PC-3 (cell line): ENCODE measurements at regions not wholly inside any gene's neighbourhood (a gene's known extent, or its start where the extent isn't known, plus 50 kb on each side); places are given as distances from the start of the nearest gene placed in this dataset.
"Not testable (repeated sequence)": the region's sequence is repeated elsewhere in the genome, so short reads cannot be mapped to it uniquely, and the experiment has no call there.

Experiments
- ATAC-seq: fragments of 200-7000 bp; cut with Tn5 transposase; 2 replicates; pipeline ENCODE4 v1.9.1; 2020; ENCODE audit warnings: mild to moderate bottlenecking, moderate library complexity
- BruUV-seq: library from RNA; stranded (reverse); fragments of 400-500 nt; replicated peaks from 2 replicates; lab custom pipeline; 2021; lab: Mats Ljungman, UMichigan
- CTCF ChIA-PET: fragments of 300-600 bp; sonication (Branson Sonifier 250); formaldehyde crosslinking; loops from one replicate; lab custom pipeline; 2022; ENCODE audit warnings: antibody characterized with exemption; lab: Charles Lee
- POLR2A ChIA-PET: fragments of 300-600 bp; sonication (Branson Sonifier 250); formaldehyde crosslinking; loops from one replicate; lab custom pipeline; 2022; ENCODE audit warnings: antibody characterized with exemption; ENCODE audit not compliant: unreplicated experiment; lab: Charles Lee
- DNase-seq: peaks from one replicate; pipeline ENCODE4 v3.0.0-alpha.2; 2015
- H2AFZ ChIP-seq: fragments of 300-600 bp; sonication (generic); 2 replicates; pipeline ENCODE4 v1.6.0; 2016; ENCODE audit warnings: antibody characterized with exemption, low read length
- H3F3A ChIP-seq: fragments of 300-600 bp; sonication (generic); one replicate; pipeline ENCODE4 v1.6.0; 2017; ENCODE audit warnings: antibody characterized with exemption, low read length, control low read depth, mild to moderate bottlenecking; ENCODE audit not compliant: unreplicated experiment
- H3K27ac ChIP-seq: fragments of 300-600 bp; sonication (generic); 2 replicates; pipeline ENCODE4 v1.5.1; 2016; ENCODE audit warnings: mild to moderate bottlenecking, low read length
- H3K27me3 ChIP-seq: fragments of 300-600 bp; sonication (generic); 2 replicates; pipeline ENCODE4 v1.6.1; 2016; ENCODE audit warnings: low read length, mixed read lengths
- H3K36me3 ChIP-seq: fragments of 300-600 bp; sonication (generic); 2 replicates; pipeline ENCODE4 v1.6.1; 2016; ENCODE audit warnings: low read depth, mixed run types, low read length, mixed read lengths
- H3K4me1 ChIP-seq: fragments of 300-600 bp; sonication (generic); 2 replicates; pipeline ENCODE4 v1.5.1; 2016; ENCODE audit warnings: low read length; ENCODE audit not compliant: insufficient read depth
- H3K4me2 ChIP-seq: fragments of 300-600 bp; sonication (generic); 2 replicates; pipeline ENCODE4 v1.6.0; 2016; ENCODE audit warnings: low read length
- H3K4me3 ChIP-seq: fragments of 300-600 bp; sonication (generic); 2 replicates; pipeline ENCODE4 v1.5.1; 2016; ENCODE audit warnings: mild to moderate bottlenecking, low read length, mixed read lengths
- H3K79me2 ChIP-seq: fragments of 300-600 bp; sonication (generic); 2 replicates; pipeline ENCODE4 v1.6.1; 2017; ENCODE audit warnings: low read length, mixed read lengths
- H3K9ac ChIP-seq: fragments of 300-600 bp; sonication (generic); 2 replicates; pipeline ENCODE4 v1.6.0; 2016; ENCODE audit warnings: mild to moderate bottlenecking, low read length
- H3K9me2 ChIP-seq: fragments of 300-600 bp; sonication (generic); replicated peaks from 2 replicates; pipeline ENCODE4 v1.6.1; 2016; ENCODE audit warnings: mixed run types, low read length, mixed read lengths
- H3K9me3 ChIP-seq: fragments of 300-600 bp; sonication (generic); 2 replicates; pipeline ENCODE4 v1.6.1; 2016; ENCODE audit warnings: low read length, mixed read lengths
- H4K20me1 ChIP-seq: fragments of 300-600 bp; sonication (generic); 2 replicates; pipeline ENCODE4 v1.6.1; 2016; ENCODE audit warnings: low read length, mixed read lengths
- CTCF ChIP-seq: fragments of 300-600 bp; sonication (generic); conservative IDR thresholded peaks from 2 replicates; pipeline ENCODE4 v1.5.1; 2017; ENCODE audit warnings: antibody characterized with exemption, low read depth, mild to moderate bottlenecking, low read length
- EZH2 ChIP-seq: fragments of 300-600 bp; sonication (generic); IDR thresholded peaks from one replicate; pipeline ENCODE4 v1.6.1; 2017; ENCODE audit warnings: antibody characterized with exemption, mild to moderate bottlenecking, low read length; ENCODE audit not compliant: unreplicated experiment
- EZH2phosphoT487 ChIP-seq: fragments of 300-600 bp; sonication (generic); IDR thresholded peaks from 2 replicates; pipeline ENCODE4 v1.6.1; 2018; ENCODE audit warnings: mild to moderate bottlenecking, antibody characterized with exemption, low read length, borderline replicate concordance
- intact Hi-C: fragments of 100-400 bp; cut with micrococcal nuclease; formaldehyde crosslinking; loops from 2 replicates; pipeline ENCODE4 v1.9.0; 2023

GRCh38 chr5:30500513-30500912, 693.0 kb upstream of the CDH6 start:
- no peaks in the 10 kb centered on the region for H4K20me1 ChIP-seq
- no peak overlapping the region for H2AFZ ChIP-seq
- H3K79me2 ChIP-seq: no peaks in the 10 kb centered on the region
- no peaks in the 10 kb centered on the region for H3K9me2 ChIP-seq
- TF ChIP-seq EZH2phosphoT487: no peak
- TF ChIP-seq EZH2: no peak
- no peak for TF ChIP-seq CTCF
- no peaks in the 10 kb centered on the region for H3K9me3 ChIP-seq
- ChIA-PET POLR2A (no interaction called here), CTCF (no interaction called here)
- no peak overlapping the region for H3K4me2 ChIP-seq
- BruUV-seq: no TSS peak
- H3K9ac ChIP-seq: no peak overlapping the region
- H3K4me3 ChIP-seq: no peak overlapping the region
- H3F3A ChIP-seq: no peaks in the 10 kb centered on the region
- no peaks in the 10 kb centered on the region for H3K27me3 ChIP-seq
- DNase-seq: no peak
- intact Hi-C loops: no loop called here
- H3K4me1 ChIP-seq: peaks cover 22% of the 10 kb centered on the region
- H3K27ac ChIP-seq: no peak overlapping the region
- no peaks in the 10 kb centered on the region for H3K36me3 ChIP-seq
- ATAC-seq: no peak

- H3K9me3 ChIP-seq: no peaks in the 10 kb centered on the region
- no peaks in the 10 kb centered on the region for H3K79me2 ChIP-seq
- H4K20me1 ChIP-seq: no peaks in the 10 kb centered on the region
- no peak overlapping the region for H3K9ac ChIP-seq
- H3K36me3 ChIP-seq: no peaks in the 10 kb centered on the region
- CTCF ChIA-PET: no interaction called here
- no peaks in the 10 kb centered on the region for H3K27me3 ChIP-seq
- no TSS peak for BruUV-seq
- DNase-seq: no peak
- H3K4me2 ChIP-seq: no peak overlapping the region
- POLR2A ChIA-PET: no interaction called here
- intact Hi-C loops: no loop called here
- no peak for TF ChIP-seq EZH2
- TF ChIP-seq CTCF: no peak
- TF ChIP-seq EZH2phosphoT487: no peak
- peaks cover 14% of the 10 kb centered on the region for H3K4me1 ChIP-seq
- no peak overlapping the region for H3K4me3 ChIP-seq
- no peaks in the 10 kb centered on the region for H3K9me2 ChIP-seq
- no peaks in the 10 kb centered on the region for H3F3A ChIP-seq
- no peak overlapping the region for H3K27ac ChIP-seq
- ATAC-seq: no peak
- no peak overlapping the region for H2AFZ ChIP-seq
Observed at GRCh38 chr5:30499402-30499801, 694.1 kb upstream of the CDH6 start.

- Histone ChIP-seq H3K79me2 (no peaks in the 10 kb centered on the region), H3K9me3 (no peaks in the 10 kb centered on the region), H3K4me3 (no peak overlapping the region), H3K4me2 (no peak overlapping the region), H3F3A (no peaks in the 10 kb centered on the region), H2AFZ (no peak overlapping the region), H4K20me1 (no peaks in the 10 kb centered on the region), H3K27ac (no peak overlapping the region), H3K9me2 (no peaks in the 10 kb centered on the region), H3K9ac (no peak overlapping the region), H3K27me3 (no peaks in the 10 kb centered on the region), H3K4me1 (peaks cover 14% of the 10 kb centered on the region), H3K36me3 (no peaks in the 10 kb centered on the region)
- ATAC-seq (no peak), DNase-seq (no peak)
- intact Hi-C loops: no loop called here
- CTCF ChIA-PET: no interaction called here
- no TSS peak for BruUV-seq
- no peak for TF ChIP-seq EZH2phosphoT487
- no peak for TF ChIP-seq EZH2
- TF ChIP-seq CTCF: no peak
- POLR2A ChIA-PET: no interaction called here
Observed at GRCh38 chr5:30498972-30499371, 694.5 kb upstream of the CDH6 start.

GRCh38 chr5:30498509-30498908, 695.0 kb upstream of the CDH6 start:
- H3K4me3 ChIP-seq, H3K36me3 ChIP-seq, intact Hi-C loops, H3K9me3 ChIP-seq, DNase-seq, H3K9ac ChIP-seq, H3F3A ChIP-seq, H4K20me1 ChIP-seq, H2AFZ ChIP-seq, H3K9me2 ChIP-seq, POLR2A ChIA-PET, H3K27ac ChIP-seq, H3K27me3 ChIP-seq, CTCF ChIA-PET, ATAC-seq, BruUV-seq, H3K4me2 ChIP-seq, H3K79me2 ChIP-seq: not testable (repeated sequence)
- H3K4me1 ChIP-seq: peaks cover 14% of the 10 kb centered on the region

GRCh38 chr5:30494113-30494512, 699.4 kb upstream of the CDH6 start:
- CTCF ChIA-PET, H3K36me3 ChIP-seq, H4K20me1 ChIP-seq: not testable (repeated sequence)

More at GRCh38 chr5:30494113-30494512, 699.4 kb upstream of the CDH6 start:
- POLR2A ChIA-PET, H3K9me3 ChIP-seq, H2AFZ ChIP-seq, H3K4me1 ChIP-seq, H3K4me3 ChIP-seq, H3K9me2 ChIP-seq, H3K27me3 ChIP-seq, H3K79me2 ChIP-seq, BruUV-seq, intact Hi-C loops, H3K9ac ChIP-seq, H3K27ac ChIP-seq, H3K4me2 ChIP-seq, DNase-seq, H3F3A ChIP-seq, ATAC-seq: not testable (repeated sequence)
